HEK293 (cell line): ENCODE measurements at regions not wholly inside any gene's neighbourhood (a gene's known extent, or its start where the extent isn't known, plus 50 kb on each side); places are given as distances from the start of the nearest gene placed in this dataset.

Source experiments
- CTCF ChIA-PET: fragments of 350-600 bp; formaldehyde crosslinking; extraction: SDS; loops from one replicate; lab custom pipeline; 2021; ENCODE audit warnings: antibody characterized with exemption; lab: Yijun Ruan, JAX
- POLR2A ChIA-PET: fragments of 300-600 bp; formaldehyde crosslinking; extraction: SDS; loops from one replicate; lab custom pipeline; 2020; ENCODE audit warnings: antibody characterized with exemption, inconsistent platforms; lab: Yijun Ruan, JAX
- H3K27ac ChIP-seq: fragments of 200-500 bp; sonication (Bioruptor generic); 2 replicates; pipeline ENCODE4 v1.5.1; 2014; ENCODE audit warnings: low read depth, low read length, control low read depth, inconsistent platforms; ENCODE audit errors: extremely low read depth
- H3K36me3 ChIP-seq, 2 experiments: fragments of 200-500 bp in 1 of 2; sonication (Bioruptor generic) in 1 of 2; 1 replicate in 1 of 2; 2 replicates in 1 of 2; pipeline ENCODE4 v1.5.1; 2014 to 2017; ENCODE audit warnings: inconsistent platforms in 2 of 2, low read length in 2 of 2; ENCODE audit not compliant: control insufficient read depth in 2 of 2, insufficient read depth in 1 of 2
- H3K4me1 ChIP-seq: fragments of 200-500 bp; sonication (Bioruptor generic); 2 replicates; pipeline ENCODE4 v1.5.1; 2014; ENCODE audit warnings: mild to moderate bottlenecking, low read length, inconsistent platforms; ENCODE audit not compliant: control insufficient read depth, insufficient read depth
- H3K4me3 ChIP-seq: 2 replicates; pipeline ENCODE4 v1.5.1; 2011; ENCODE audit warnings: low read depth, mild to moderate bottlenecking, control low read depth, low read length, moderate library complexity
- H3K9me3 ChIP-seq: fragments of 200-500 bp; sonication (Bioruptor generic); 2 replicates; pipeline ENCODE4 v1.5.1; 2014; ENCODE audit warnings: low read depth, low read length, inconsistent platforms; ENCODE audit not compliant: control insufficient read depth, insufficient read depth
- FEZF1 ChIP-seq: fragments of 450-650 bp; formaldehyde crosslinking; IDR thresholded peaks from 2 replicates; pipeline ENCODE4 v1.5.1; 2016; ENCODE audit warnings: missing biosample characterization, missing genetic modification characterization
- KLF16 ChIP-seq: fragments of 450-650 bp; formaldehyde crosslinking; IDR thresholded peaks from 2 replicates; pipeline ENCODE4 v1.5.1; 2017; ENCODE audit warnings: missing biosample characterization, missing genetic modification characterization
- PRDM1 ChIP-seq: fragments of 450-650 bp; formaldehyde crosslinking; IDR thresholded peaks from 2 replicates; pipeline ENCODE4; 2016; ENCODE audit warnings: missing biosample characterization, missing genetic modification characterization
- SP3 ChIP-seq: fragments of 450-650 bp; formaldehyde crosslinking; IDR thresholded peaks from 2 replicates; pipeline ENCODE4 v1.5.1; 2016; ENCODE audit warnings: missing biosample characterization, missing genetic modification characterization
- YY2 ChIP-seq: fragments of 450-650 bp; formaldehyde crosslinking; IDR thresholded peaks from 2 replicates; pipeline ENCODE4 v1.5.1; 2016; ENCODE audit warnings: missing biosample characterization, missing genetic modification characterization
- ZNF169 ChIP-seq: fragments of 450-650 bp; formaldehyde crosslinking; IDR thresholded peaks from 2 replicates; pipeline ENCODE4 v1.5.1; 2016; ENCODE audit warnings: missing biosample characterization, missing genetic modification characterization
- ZNF19 ChIP-seq: fragments of 450-650 bp; formaldehyde crosslinking; IDR thresholded peaks from 2 replicates; pipeline ENCODE4; 2016; ENCODE audit warnings: missing biosample characterization, missing genetic modification characterization, low read depth
- ZNF394 ChIP-seq: fragments of 450-650 bp; formaldehyde crosslinking; IDR thresholded peaks from 2 replicates; pipeline ENCODE4 v1.5.1; 2016; ENCODE audit warnings: missing biosample characterization, missing genetic modification characterization, mild to moderate bottlenecking, moderate library complexity, borderline replicate concordance
- ZNF416 ChIP-seq: fragments of 450-650 bp; formaldehyde crosslinking; IDR thresholded peaks from 2 replicates; pipeline ENCODE4 v1.5.1; 2016; ENCODE audit warnings: missing biosample characterization, missing genetic modification characterization
- ZNF423 ChIP-seq: fragments of 450-650 bp; formaldehyde crosslinking; IDR thresholded peaks from 2 replicates; pipeline ENCODE4 v1.5.1; 2016; ENCODE audit warnings: missing biosample characterization, missing genetic modification characterization
- ZNF473 ChIP-seq: fragments of 450-650 bp; formaldehyde crosslinking; IDR thresholded peaks from 2 replicates; pipeline ENCODE4 v1.5.1; 2017; ENCODE audit warnings: missing biosample characterization, missing genetic modification characterization
- ZNF530 ChIP-seq: fragments of 450-650 bp; formaldehyde crosslinking; IDR thresholded peaks from 2 replicates; pipeline ENCODE4 v1.5.1; 2016; ENCODE audit warnings: low read depth, missing biosample characterization, missing genetic modification characterization
- ZNF560 ChIP-seq: fragments of 450-650 bp; formaldehyde crosslinking; IDR thresholded peaks from 2 replicates; pipeline ENCODE4 v1.5.1; 2017; ENCODE audit warnings: missing biosample characterization, missing genetic modification characterization, borderline replicate concordance
- ZNF561 ChIP-seq: fragments of 450-650 bp; IDR thresholded peaks from 2 replicates; pipeline ENCODE4 v1.5.1; 2018; ENCODE audit warnings: missing biosample characterization, missing genetic modification characterization, borderline replicate concordance
- ZNF600 ChIP-seq: fragments of 450-650 bp; formaldehyde crosslinking; IDR thresholded peaks from 2 replicates; pipeline ENCODE4 v1.5.1; 2016; ENCODE audit warnings: missing biosample characterization, missing genetic modification characterization
- ZNF626 ChIP-seq: fragments of 450-650 bp; sonication (Bioruptor Pico); formaldehyde crosslinking; IDR thresholded peaks from 2 replicates; pipeline ENCODE4 v1.5.1; 2018; ENCODE audit warnings: missing biosample characterization, missing genetic modification characterization, inconsistent platforms
- ZNF747 ChIP-seq: fragments of 450-650 bp; formaldehyde crosslinking; IDR thresholded peaks from 2 replicates; pipeline ENCODE4 v1.5.1; 2016; ENCODE audit warnings: missing biosample characterization, missing genetic modification characterization
- ZSCAN16 ChIP-seq: fragments of 450-650 bp; formaldehyde crosslinking; IDR thresholded peaks from 2 replicates; pipeline ENCODE4 v1.5.1; 2016; ENCODE audit warnings: missing biosample characterization, missing genetic modification characterization
- TF ChIP-seq, protein P1 (sequence below): fragments of 450-650 bp; formaldehyde crosslinking; IDR thresholded peaks from 2 replicates; pipeline ENCODE4 v1.5.1; 2016; ENCODE audit warnings: missing biosample characterization, missing genetic modification characterization
- TF ChIP-seq, protein P2 (sequence below): fragments of 450-650 bp; formaldehyde crosslinking; IDR thresholded peaks from 2 replicates; pipeline ENCODE4 v1.5.1; 2017; ENCODE audit warnings: missing biosample characterization, missing genetic modification characterization
- TF ChIP-seq, protein P3 (sequence below): fragments of 450-650 bp; formaldehyde crosslinking; IDR thresholded peaks from 2 replicates; pipeline ENCODE4 v1.5.1; 2017; ENCODE audit warnings: missing biosample characterization, mild to moderate bottlenecking, missing genetic modification characterization, moderate library complexity
- TF ChIP-seq, protein P4 (sequence below): fragments of 450-650 bp; formaldehyde crosslinking; IDR thresholded peaks from 2 replicates; pipeline ENCODE4 v1.5.1; 2017; ENCODE audit warnings: missing biosample characterization, missing genetic modification characterization
- TF ChIP-seq, protein P5 (sequence below): fragments of 450-650 bp; formaldehyde crosslinking; IDR thresholded peaks from 2 replicates; pipeline ENCODE4 v1.5.1; 2016; ENCODE audit warnings: missing biosample characterization, missing genetic modification characterization

DNA sequence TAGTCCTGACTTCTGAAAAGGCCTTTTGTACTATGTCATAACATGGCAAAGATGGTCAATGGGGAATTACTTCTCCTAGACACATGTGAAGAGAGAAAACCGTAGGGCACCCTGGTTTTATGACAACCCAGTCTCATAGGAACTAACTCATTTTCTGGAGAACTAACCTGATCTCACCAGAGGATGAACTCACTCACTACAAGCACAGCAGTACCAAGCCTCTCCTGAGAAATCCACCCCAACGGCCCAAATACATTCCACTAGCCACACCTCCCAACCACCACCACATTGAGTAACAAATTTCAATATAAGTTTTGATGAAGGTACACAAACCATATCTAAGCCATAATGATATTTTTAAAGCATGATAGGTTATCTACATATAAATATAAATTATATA lies 909.3 kb upstream of the CDH10 start:
- POLR2A ChIA-PET, result no interaction called here
- Histone ChIP-seq H3K36me3 (no peaks in the 10 kb centered on the region), H3K4me1 (no peaks in the 10 kb centered on the region), H3K27ac (no peak overlapping the region), H3K9me3 (no peaks in the 10 kb centered on the region), H3K4me3 (no peak overlapping the region)
- CTCF ChIA-PET, result no interaction called here
- TF ChIP-seq PRDM1, result no peak
- TF ChIP-seq ZNF626, result no peak
- no peak for TF ChIP-seq ZNF600
- no peak for TF ChIP-seq ZNF169 (tag by site-specific recombination)
- TF ChIP-seq, protein P1, sequence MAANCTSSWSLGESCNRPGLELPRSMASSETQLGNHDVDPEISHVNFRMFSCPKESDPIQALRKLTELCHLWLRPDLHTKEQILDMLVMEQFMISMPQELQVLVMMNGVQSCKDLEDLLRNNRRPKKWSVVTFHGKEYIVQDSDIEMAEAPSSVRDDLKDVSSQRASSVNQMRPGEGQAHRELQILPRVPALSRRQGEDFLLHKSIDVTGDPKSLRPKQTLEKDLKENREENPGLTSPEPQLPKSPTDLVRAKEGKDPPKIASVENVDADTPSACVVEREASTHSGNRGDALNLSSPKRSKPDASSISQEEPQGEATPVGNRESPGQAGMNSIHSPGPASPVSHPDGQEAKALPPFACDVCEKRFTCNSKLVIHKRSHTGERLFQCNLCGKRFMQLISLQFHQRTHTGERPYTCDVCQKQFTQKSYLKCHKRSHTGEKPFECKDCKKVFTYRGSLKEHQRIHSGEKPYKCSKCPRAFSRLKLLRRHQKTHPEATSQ (tag by site-specific recombination), result no peak
- TF ChIP-seq, protein P2, sequence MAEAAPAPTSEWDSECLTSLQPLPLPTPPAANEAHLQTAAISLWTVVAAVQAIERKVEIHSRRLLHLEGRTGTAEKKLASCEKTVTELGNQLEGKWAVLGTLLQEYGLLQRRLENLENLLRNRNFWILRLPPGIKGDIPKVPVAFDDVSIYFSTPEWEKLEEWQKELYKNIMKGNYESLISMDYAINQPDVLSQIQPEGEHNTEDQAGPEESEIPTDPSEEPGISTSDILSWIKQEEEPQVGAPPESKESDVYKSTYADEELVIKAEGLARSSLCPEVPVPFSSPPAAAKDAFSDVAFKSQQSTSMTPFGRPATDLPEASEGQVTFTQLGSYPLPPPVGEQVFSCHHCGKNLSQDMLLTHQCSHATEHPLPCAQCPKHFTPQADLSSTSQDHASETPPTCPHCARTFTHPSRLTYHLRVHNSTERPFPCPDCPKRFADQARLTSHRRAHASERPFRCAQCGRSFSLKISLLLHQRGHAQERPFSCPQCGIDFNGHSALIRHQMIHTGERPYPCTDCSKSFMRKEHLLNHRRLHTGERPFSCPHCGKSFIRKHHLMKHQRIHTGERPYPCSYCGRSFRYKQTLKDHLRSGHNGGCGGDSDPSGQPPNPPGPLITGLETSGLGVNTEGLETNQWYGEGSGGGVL (tag by site-specific recombination), result no peak
- TF ChIP-seq ZNF416 (tag by site-specific recombination), result no peak
- no peak for TF ChIP-seq ZNF19 (tag by site-specific recombination)
- TF ChIP-seq ZNF747 (tag by site-specific recombination), result no peak
- TF ChIP-seq SP3 (tag by site-specific recombination), result no peak
- no peak for TF ChIP-seq ZNF423 (tag by site-specific recombination)
- TF ChIP-seq YY2, result no peak
- no peak for TF ChIP-seq ZNF560
- TF ChIP-seq FEZF1 (tag by site-specific recombination), result no peak
- TF ChIP-seq, all 188 proteins: peak for 0

DNA sequence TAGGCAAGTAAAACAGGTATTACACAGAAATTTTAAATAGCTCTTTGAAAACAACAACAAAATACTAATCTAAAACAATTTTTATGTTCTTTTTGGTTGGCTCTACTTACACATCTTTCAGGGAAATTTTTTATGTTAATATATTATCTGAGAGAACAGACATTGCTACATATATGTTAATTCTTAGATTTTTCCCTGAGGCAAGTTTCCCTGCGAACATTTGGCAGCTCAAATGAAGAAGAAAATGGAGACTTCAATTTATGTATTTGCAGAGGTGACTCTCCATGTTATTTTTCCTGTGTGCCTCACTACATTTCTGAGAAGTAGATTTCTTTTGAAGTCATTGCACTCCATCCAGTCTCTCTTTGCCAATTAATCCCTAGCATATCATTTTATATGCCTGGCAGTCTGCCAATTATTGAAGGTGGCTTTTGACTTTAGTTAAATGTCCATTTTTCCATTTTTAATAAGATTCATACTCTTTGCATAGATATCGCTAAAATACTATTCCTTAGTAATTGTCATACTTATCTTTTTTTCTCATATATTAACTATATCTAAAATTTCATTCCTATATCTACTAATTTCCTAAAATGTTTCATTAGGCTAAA lies 908.2 kb upstream of the CDH10 start:
- Histone ChIP-seq H3K4me3 (no peak overlapping the region), H3K27ac (no peak overlapping the region), H3K36me3 (no peaks in the 10 kb centered on the region), H3K9me3 (no peaks in the 10 kb centered on the region; the same call in 1 of the 2 replicates), H3K4me1 (no peaks in the 10 kb centered on the region)
- ChIA-PET CTCF (interaction anchor here (0.7 kb wide), 1 partner anchor 10 kb away, joined by 3 read pairs; no protein-coding TSS in a partner anchor), POLR2A (no interaction called here)
- TF ChIP-seq ZNF473 (tag by site-specific recombination) (no peak), ZSCAN16 (no peak), KLF16 (tag by site-specific recombination) (no peak), ZNF394 (tag by site-specific recombination) (no peak), ZNF530 (tag by site-specific recombination) (no peak), ZNF561 (tag by site-specific recombination) (no peak)
- TF ChIP-seq, protein P3, sequence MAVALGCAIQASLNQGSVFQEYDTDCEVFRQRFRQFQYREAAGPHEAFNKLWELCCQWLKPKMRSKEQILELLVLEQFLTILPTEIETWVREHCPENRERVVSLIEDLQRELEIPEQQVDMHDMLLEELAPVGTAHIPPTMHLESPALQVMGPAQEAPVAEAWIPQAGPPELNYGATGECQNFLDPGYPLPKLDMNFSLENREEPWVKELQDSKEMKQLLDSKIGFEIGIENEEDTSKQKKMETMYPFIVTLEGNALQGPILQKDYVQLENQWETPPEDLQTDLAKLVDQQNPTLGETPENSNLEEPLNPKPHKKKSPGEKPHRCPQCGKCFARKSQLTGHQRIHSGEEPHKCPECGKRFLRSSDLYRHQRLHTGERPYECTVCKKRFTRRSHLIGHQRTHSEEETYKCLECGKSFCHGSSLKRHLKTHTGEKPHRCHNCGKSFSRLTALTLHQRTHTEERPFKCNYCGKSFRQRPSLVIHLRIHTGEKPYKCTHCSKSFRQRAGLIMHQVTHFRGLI (tag by site-specific recombination), result no peak
- TF ChIP-seq, protein P4, sequence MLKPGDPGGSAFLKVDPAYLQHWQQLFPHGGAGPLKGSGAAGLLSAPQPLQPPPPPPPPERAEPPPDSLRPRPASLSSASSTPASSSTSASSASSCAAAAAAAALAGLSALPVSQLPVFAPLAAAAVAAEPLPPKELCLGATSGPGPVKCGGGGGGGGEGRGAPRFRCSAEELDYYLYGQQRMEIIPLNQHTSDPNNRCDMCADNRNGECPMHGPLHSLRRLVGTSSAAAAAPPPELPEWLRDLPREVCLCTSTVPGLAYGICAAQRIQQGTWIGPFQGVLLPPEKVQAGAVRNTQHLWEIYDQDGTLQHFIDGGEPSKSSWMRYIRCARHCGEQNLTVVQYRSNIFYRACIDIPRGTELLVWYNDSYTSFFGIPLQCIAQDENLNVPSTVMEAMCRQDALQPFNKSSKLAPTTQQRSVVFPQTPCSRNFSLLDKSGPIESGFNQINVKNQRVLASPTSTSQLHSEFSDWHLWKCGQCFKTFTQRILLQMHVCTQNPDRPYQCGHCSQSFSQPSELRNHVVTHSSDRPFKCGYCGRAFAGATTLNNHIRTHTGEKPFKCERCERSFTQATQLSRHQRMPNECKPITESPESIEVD (tag by site-specific recombination), result no peak
- TF ChIP-seq, protein P5, sequence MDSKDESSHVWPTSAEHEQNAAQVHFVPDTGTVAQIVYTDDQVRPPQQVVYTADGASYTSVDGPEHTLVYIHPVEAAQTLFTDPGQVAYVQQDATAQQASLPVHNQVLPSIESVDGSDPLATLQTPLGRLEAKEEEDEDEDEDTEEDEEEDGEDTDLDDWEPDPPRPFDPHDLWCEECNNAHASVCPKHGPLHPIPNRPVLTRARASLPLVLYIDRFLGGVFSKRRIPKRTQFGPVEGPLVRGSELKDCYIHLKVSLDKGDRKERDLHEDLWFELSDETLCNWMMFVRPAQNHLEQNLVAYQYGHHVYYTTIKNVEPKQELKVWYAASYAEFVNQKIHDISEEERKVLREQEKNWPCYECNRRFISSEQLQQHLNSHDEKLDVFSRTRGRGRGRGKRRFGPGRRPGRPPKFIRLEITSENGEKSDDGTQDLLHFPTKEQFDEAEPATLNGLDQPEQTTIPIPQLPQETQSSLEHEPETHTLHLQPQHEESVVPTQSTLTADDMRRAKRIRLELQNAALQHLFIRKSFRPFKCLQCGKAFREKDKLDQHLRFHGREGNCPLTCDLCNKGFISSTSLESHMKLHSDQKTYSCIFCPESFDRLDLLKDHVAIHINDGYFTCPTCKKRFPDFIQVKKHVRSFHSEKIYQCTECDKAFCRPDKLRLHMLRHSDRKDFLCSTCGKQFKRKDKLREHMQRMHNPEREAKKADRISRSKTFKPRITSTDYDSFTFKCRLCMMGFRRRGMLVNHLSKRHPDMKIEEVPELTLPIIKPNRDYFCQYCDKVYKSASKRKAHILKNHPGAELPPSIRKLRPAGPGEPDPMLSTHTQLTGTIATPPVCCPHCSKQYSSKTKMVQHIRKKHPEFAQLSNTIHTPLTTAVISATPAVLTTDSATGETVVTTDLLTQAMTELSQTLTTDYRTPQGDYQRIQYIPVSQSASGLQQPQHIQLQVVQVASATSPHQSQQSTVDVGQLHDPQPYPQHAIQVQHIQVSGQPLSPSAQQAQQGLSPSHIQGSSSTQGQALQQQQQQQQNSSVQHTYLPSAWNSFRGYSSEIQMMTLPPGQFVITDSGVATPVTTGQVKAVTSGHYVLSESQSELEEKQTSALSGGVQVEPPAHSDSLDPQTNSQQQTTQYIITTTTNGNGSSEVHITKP, result no peak
- TF ChIP-seq, protein P2 (tag by site-specific recombination), result no peak
